ENCODE measurements at regions not wholly inside any gene's neighbourhood (a gene's known extent, or its start where the extent isn't known, plus 50 kb on each side); places are given as distances from the start of the nearest gene placed in this dataset.
"Not testable (repeated sequence)": the region's sequence is repeated elsewhere in the genome, so short reads cannot be mapped to it uniquely, and the experiment has no call there.

DNA sequence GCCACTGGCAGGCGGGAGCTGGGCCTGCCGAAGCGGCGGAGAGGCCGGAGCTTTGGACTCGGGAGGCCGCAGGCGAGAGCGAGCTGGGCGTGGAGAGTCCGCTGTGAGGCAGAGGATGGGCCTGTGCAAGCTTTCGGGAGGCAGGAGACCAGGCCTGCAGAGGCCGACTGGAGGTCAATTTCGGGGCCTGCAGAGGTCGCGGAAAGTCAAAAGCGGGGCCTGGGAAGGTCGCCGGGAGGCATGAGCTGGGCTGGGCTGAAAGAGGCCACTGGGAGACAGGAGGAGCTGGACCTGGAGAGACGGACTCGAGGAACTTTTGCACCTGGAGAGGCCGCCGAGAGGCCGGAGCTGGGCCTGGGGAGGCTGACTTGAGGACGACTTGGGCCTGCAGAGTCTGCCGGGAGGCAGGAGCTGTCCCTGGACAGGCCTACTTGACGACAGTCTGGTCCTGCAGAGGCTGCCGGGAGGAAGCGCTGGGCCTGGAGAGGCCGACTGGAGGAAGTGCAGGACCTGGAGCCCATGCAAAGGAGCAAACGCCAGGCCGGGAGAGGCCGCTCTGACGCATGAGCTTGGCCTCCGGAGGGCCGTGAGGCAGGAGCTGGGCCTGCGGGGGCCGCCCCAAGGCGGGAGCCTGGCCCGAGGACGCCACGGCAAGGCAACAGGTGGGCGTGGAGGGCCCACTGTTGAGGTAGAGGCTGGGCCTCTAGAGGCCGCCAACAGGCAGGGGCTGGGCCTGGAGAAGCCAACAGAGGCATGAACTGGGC, 308.2 kb downstream of the ZNF479 start:
- TF ChIP-seq, protein P1, sequence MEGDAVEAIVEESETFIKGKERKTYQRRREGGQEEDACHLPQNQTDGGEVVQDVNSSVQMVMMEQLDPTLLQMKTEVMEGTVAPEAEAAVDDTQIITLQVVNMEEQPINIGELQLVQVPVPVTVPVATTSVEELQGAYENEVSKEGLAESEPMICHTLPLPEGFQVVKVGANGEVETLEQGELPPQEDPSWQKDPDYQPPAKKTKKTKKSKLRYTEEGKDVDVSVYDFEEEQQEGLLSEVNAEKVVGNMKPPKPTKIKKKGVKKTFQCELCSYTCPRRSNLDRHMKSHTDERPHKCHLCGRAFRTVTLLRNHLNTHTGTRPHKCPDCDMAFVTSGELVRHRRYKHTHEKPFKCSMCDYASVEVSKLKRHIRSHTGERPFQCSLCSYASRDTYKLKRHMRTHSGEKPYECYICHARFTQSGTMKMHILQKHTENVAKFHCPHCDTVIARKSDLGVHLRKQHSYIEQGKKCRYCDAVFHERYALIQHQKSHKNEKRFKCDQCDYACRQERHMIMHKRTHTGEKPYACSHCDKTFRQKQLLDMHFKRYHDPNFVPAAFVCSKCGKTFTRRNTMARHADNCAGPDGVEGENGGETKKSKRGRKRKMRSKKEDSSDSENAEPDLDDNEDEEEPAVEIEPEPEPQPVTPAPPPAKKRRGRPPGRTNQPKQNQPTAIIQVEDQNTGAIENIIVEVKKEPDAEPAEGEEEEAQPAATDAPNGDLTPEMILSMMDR (IDR thresholded peaks at IDR 0.05) = not testable (repeated sequence)
- TF ChIP-seq POLR2AphosphoS5 (IDR thresholded peaks at IDR 0.05) = not testable (repeated sequence)

Data from upper lobe of left lung (tissue), 4 donors.